GM19397 (cell line): ENCODE measurements at regions not wholly inside any gene's neighbourhood (a gene's known extent, or its start where the extent isn't known, plus 50 kb on each side); places are given as distances from the start of the nearest gene placed in this dataset.
"Not testable (repeated sequence)": the region's sequence is repeated elsewhere in the genome, so short reads cannot be mapped to it uniquely, and the experiment has no call there.

ENCODE experiments used
- ATAC-seq: cut with Tn5 transposase; IDR thresholded peaks from one replicate; pipeline ENCODE4 v1.9.1; 2021; ENCODE audit warnings: mild to moderate bottlenecking, moderate library complexity; ENCODE audit not compliant: unreplicated experiment

- no peak for ATAC-seq
Measured at GRCh38 chr6:27854421-27854820, 57.8 kb downstream of the OR2B2 start.

GRCh38 chr6:27851440-27851839 is 60.8 kb downstream of the OR2B2 start:
- no peak for ATAC-seq

DNA sequence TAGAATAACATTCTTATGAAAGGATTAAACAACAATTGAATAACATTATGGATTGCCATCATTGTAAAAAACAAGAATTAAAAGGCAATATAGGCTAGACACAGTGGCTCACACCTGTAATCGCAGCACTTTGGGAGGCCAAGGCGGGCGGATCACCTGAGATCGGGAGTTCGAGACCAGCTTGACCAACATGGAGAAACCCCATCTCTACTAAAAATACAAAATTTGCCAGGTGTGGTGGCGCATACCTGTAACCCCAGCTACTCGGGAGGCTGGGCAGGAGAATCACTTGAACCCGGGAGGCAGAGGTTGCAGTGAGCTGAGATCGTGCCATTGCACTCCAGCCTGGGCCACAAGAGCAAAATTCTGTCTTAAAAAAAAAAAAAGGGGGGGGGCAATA is 63.2 kb downstream of the OR2B2 start:
- not testable (repeated sequence) for ATAC-seq

- no peak for ATAC-seq
Measured at GRCh38 chr6:27847706-27848105, 64.5 kb downstream of the OR2B2 start.

- no peak for ATAC-seq
Measured at GRCh38 chr6:27840572-27840971, 71.6 kb downstream of the OR2B2 start.

- ATAC-seq: no peak
Measured at GRCh38 chr6:27839626-27840475, 72.3 kb downstream of the OR2B2 start.

DNA sequence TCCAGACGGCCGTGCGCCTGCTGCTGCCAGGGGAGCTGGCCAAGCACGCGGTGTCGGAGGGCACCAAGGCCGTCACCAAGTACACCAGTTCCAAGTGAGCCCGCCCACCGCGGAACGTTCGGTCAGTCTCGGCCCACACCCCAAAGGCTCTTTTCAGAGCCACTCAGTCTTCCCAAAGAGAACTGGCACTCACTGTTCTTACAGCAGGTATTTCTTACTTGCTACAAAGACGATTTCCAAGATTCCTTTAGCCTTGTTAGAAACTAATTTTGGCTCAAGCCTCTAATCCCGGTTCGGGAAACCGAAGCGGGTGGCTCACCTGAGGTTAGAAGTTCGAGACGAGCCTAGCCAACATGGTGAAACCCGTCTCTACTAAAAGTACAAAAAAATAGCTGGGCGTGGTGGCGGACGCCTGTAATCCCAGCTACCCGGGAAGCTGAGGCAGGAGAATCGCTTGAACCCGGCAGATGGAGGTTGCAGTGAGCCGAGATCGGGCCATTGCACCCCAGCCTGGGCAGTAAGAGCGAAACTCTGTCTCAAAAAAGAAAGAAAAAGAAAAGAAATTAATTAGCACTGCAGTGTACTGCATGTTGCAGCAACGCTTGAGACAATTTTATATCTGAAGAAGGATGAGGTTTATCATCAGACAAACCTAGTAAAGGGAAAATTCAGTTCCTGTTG is 73.1 kb downstream of the OR2B2 start:
- ATAC-seq: peak; percentile 6

- peak; percentile 72 for ATAC-seq
Measured at GRCh38 chr6:27838058-27838944, 73.9 kb downstream of the OR2B2 start.

GRCh38 chr6:27837625-27838057 is 74.6 kb downstream of the OR2B2 start:
- no peak for ATAC-seq

GRCh38 chr6:27836783-27837624 is 75.2 kb downstream of the OR2B2 start:
- no peak for ATAC-seq

DNA sequence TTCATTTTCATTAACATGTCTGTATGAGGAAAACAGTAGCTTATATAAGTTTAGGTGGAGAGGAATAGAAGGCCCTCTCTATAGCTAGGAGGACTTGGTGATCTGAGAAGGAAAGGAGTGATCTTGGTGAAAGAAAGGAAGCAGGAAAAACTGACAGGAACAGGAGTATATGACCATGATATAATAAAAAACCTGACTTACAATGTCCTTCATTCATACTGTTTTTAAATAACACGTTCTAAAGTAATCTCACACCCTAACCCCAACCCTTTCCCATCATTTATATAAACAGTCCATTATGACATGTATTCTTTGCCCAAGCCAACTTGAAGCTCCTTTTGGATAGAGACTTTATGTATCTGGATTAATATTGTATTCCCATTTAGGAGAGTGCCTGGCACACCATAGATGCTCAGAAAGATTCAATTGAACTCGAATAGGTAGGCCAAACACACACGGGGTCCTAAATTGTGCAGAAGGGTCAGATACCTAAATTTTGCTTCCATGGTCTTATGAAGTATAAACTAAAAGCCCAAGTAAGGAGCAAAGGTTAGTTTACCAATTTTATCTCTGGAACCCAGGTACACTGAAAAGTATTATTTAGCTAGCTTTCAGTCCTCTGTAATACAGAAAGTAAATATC is 75.9 kb downstream of the OR2B2 start:
- ATAC-seq: no peak

DNA sequence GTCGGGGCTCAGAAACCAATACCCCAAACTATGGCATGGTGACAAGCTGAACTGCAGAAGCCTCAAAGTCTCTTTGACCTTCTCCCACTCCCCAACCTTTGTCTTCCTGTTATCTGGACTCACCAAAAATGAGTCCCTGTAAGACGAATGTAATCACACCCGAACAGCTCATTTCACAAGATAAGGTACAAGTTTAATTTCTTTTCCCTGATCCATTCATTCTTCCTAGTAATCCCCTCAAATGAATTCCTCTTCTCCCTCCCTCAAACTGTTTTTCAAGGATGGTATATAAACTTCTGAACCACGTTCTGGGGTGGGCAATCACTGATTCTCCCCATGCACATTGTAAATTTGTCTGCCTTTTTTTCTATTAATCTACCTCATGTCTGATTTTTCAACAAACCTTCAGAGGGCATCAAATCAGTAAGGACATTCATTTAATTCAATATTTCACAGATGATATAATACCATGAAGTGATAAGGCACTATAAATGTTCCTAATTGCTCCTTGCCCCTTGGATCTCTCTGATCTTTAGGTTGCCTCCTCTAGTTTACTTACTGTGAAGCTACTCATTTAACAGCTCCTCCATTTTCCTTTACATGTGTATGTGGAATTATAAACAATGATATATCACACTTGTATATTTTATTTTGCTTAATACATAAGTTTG is 77.2 kb downstream of the OR2B2 start:
- no peak for ATAC-seq

DNA sequence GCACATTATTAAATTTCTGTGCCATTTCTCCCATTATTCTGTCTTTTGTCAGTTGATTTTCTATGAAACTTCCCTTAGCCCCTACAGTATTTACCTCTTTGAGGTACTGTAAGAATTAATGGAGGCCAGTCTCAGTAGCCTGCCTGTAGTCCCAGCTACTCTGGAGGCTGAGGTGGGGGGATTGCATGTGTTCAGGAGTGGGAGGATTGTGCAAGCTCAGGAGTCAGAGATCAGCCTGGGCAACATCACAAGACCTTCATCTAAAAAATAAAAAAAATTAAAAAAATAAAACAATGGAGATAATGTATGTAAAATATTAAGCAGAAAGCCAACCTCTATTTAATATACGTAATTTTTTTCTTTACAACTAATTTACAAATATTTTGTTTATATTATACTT is 77.8 kb downstream of the OR2B2 start:
- no peak for ATAC-seq

- peak; percentile 76 for ATAC-seq
Measured at GRCh38 chr6:27831434-27832081, 80.6 kb downstream of the OR2B2 start.

GRCh38 chr6:27830600-27831433 is 81.4 kb downstream of the OR2B2 start:
- ATAC-seq: peak; percentile 32

GRCh38 chr6:27830212-27830599 is 82.0 kb downstream of the OR2B2 start:
- ATAC-seq: no peak

DNA sequence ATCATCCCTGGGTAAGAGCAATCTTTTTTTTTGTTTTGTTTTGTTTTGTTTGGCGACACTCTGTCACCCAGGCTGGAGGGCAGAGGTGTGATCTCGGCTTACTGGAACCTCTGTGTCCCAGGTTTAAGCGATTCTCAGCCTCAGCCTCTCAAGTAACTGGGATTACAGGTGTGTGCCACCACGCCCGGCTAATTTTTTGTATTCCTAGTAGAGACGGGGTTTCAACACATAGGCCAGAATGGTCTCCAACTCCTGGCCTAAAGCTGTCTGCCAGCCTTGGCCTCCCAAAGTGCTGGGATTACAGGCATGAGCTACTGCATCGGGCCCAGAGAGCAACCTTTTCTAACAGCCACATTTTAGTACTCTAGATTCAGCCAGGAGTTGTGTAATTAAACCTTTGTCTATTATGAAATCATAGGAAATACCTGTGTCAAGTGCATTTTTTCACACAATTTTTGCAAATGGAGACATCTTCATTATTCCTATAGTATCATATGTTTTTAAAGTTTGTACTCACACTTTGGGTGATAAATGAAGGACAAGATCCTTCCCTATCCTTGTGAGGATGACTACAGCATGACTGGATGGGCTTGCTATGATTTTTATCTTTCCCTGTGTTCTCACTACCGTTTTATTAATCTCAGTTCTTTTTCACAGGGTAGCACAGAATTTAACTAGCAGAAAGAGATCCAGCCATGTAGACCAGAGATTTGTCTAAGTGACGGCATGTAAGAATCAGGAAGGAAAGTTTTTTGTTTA is 82.6 kb downstream of the OR2B2 start:
- no peak for ATAC-seq
